SK-N-SH (cell line): ENCODE measurements at regions not wholly inside any gene's neighbourhood (a gene's known extent, or its start where the extent isn't known, plus 50 kb on each side); places are given as distances from the start of the nearest gene placed in this dataset.

Experiments
- CTCF ChIA-PET: fragments of 300-600, 350-600 bp; formaldehyde crosslinking; extraction: SDS; loops from one replicate; lab custom pipeline; 2021; lab: Yijun Ruan, JAX
- POLR2A ChIA-PET: fragments of 350-600 bp; sonication (Branson Sonifier 250); formaldehyde crosslinking; extraction: SDS; loops from one replicate; lab custom pipeline; 2020; ENCODE audit warnings: antibody characterized with exemption, inconsistent platforms; lab: Yijun Ruan, JAX
- DNase-seq: peaks from one replicate; pipeline ENCODE4 v3.0.0; 2012
- H2AFZ ChIP-seq: fragments of 200-600 bp; sonication (generic); 2 replicates; pipeline ENCODE4 v1.8.1; 2016; ENCODE audit warnings: antibody characterized with exemption, mild to moderate bottlenecking, low read depth
- H3F3A ChIP-seq: fragments of 200-600 bp; sonication (generic); replicated peaks from 2 replicates; pipeline ENCODE3; 2016; ENCODE audit warnings: antibody characterized with exemption, mild to moderate bottlenecking; ENCODE audit not compliant: insufficient read depth
- H3K27ac ChIP-seq, 2 experiments: fragments of 200-500 bp in 1 of 2; fragments of 200-600 bp in 1 of 2; sonication (Bioruptor generic) in 1 of 2; sonication (generic), shearing (Covaris generic) in 1 of 2; 2 replicates each; pipeline versions ENCODE4 v1.5.1 to v1.6.1; 2014 to 2016; ENCODE audit warnings: low read depth in 2 of 2, inconsistent platforms in 1 of 2, low read length in 1 of 2, mild to moderate bottlenecking in 1 of 2, mixed read lengths in 1 of 2
- H3K27me3 ChIP-seq: fragments of 200-600 bp; sonication (generic), shearing (Covaris generic); 2 replicates; pipeline ENCODE4 v1.6.1; 2016; ENCODE audit warnings: mixed run types; ENCODE audit not compliant: insufficient read depth
- H3K36me3 ChIP-seq, 2 experiments: fragments of 200-500 bp in 1 of 2; fragments of 200-600 bp in 1 of 2; sonication (Bioruptor generic) in 1 of 2; sonication (generic) in 1 of 2; replicated peaks in 1 of 2; 2 replicates each; pipeline versions ENCODE3 to v1.5.1; 2014 to 2016; ENCODE audit warnings: low read length in 1 of 2, mild to moderate bottlenecking in 1 of 2; ENCODE audit not compliant: insufficient read depth in 2 of 2, control insufficient read depth in 1 of 2
- H3K4me1 ChIP-seq, 2 experiments: fragments of 200-500 bp in 1 of 2; fragments of 200-600 bp in 1 of 2; sonication (Bioruptor generic) in 1 of 2; sonication (generic), shearing (Covaris generic) in 1 of 2; 2 replicates each; pipeline versions ENCODE4 v1.5.1 to v1.6.1; 2014 to 2016; ENCODE audit warnings: low read depth in 1 of 2, low read length in 1 of 2, mixed run types in 1 of 2; ENCODE audit not compliant: insufficient read depth in 2 of 2, control insufficient read depth in 1 of 2
- H3K4me2 ChIP-seq: fragments of 200-600 bp; sonication (generic), shearing (Covaris generic); 2 replicates; pipeline ENCODE4 v1.6.1; 2017; ENCODE audit warnings: mixed run types
- H3K4me3 ChIP-seq, 2 experiments: fragments of 200-500 bp in 1 of 2; fragments of 200-600 bp in 1 of 2; sonication (Bioruptor generic) in 1 of 2; sonication (generic), shearing (Covaris generic) in 1 of 2; 2 replicates each; pipeline versions ENCODE4 v1.5.1 to v1.8.1; 2014 to 2016; ENCODE audit warnings: low read depth in 2 of 2, inconsistent platforms in 1 of 2, low read length in 1 of 2, mild to moderate bottlenecking in 1 of 2, mixed read lengths in 1 of 2, moderate library complexity in 1 of 2
- H3K79me2 ChIP-seq: fragments of 200-600 bp; sonication (generic); 2 replicates; pipeline ENCODE4 v1.8.1; 2017; ENCODE audit warnings: mild to moderate bottlenecking; ENCODE audit not compliant: insufficient read depth
- H3K9ac ChIP-seq: fragments of 200-600 bp; sonication (generic); 2 replicates; pipeline ENCODE4 v1.6.1; 2017; ENCODE audit warnings: mixed run types
- H3K9me2 ChIP-seq: fragments of 200-600 bp; sonication (generic); 2 replicates; pipeline ENCODE4 v1.6.1; 2017; ENCODE audit warnings: mixed run types
- H3K9me3 ChIP-seq: fragments of 200-600 bp; sonication (generic); 2 replicates; pipeline ENCODE4 v1.6.1; 2017; ENCODE audit warnings: mixed run types, mild to moderate bottlenecking, moderate library complexity
- H4K20me1 ChIP-seq: fragments of 200-600 bp; sonication (generic); 2 replicates; pipeline ENCODE4 v1.6.1; 2017; ENCODE audit warnings: mild to moderate bottlenecking, mixed run types; ENCODE audit not compliant: insufficient read depth
- CTCF ChIP-seq: fragments of 200-600 bp; sonication (generic); IDR thresholded peaks from 2 replicates; pipeline ENCODE4 v1.6.1; 2017; ENCODE audit warnings: antibody characterized with exemption, mild to moderate bottlenecking, moderate library complexity
- ELF1 ChIP-seq: IDR thresholded peaks from 2 replicates; pipeline ENCODE4 v1.4.0; 2012
- EP300 ChIP-seq, 2 experiments: IDR thresholded peaks; 2 replicates each; pipeline versions ENCODE4 v1.4.0 to v1.6.1; 2012; ENCODE audit warnings: borderline replicate concordance in 1 of 2, low read depth in 1 of 2, low read length in 1 of 2
- FOXJ3 ChIP-seq: sonication (generic); formaldehyde crosslinking; IDR thresholded peaks from 2 replicates; pipeline ENCODE4 v1.5.1; 2020; ENCODE audit warnings: mild to moderate bottlenecking, missing genetic modification reagents
- GABPA ChIP-seq: IDR thresholded peaks from 2 replicates; pipeline ENCODE4 v1.4.0; 2012; ENCODE audit warnings: low read depth, mild to moderate bottlenecking
- GATA2 ChIP-seq: sonication (generic); formaldehyde crosslinking; IDR thresholded peaks from 2 replicates; pipeline ENCODE4 v1.5.0; 2020; ENCODE audit warnings: mild to moderate bottlenecking, missing genetic modification reagents
- MEF2A ChIP-seq: IDR thresholded peaks from 2 replicates; pipeline ENCODE4 v1.4.0; 2012; ENCODE audit warnings: low read depth, borderline replicate concordance
- MXI1 ChIP-seq: IDR thresholded peaks from 2 replicates; pipeline ENCODE4 v1.6.1; 2012; ENCODE audit warnings: mild to moderate bottlenecking, low read depth, low read length, improper control_type of control experiment
- NRF1 ChIP-seq: IDR thresholded peaks from 2 replicates; pipeline ENCODE4 v1.6.1; 2012; ENCODE audit warnings: low read depth, mild to moderate bottlenecking, low read length
- RFX5 ChIP-seq: IDR thresholded peaks from 2 replicates; pipeline ENCODE4 v1.6.1; 2012; ENCODE audit warnings: mild to moderate bottlenecking, improper control_type of control experiment, low read length
- TAF1 ChIP-seq: IDR thresholded peaks from 2 replicates; pipeline ENCODE4 v1.6.1; 2012; ENCODE audit warnings: low read depth, mild to moderate bottlenecking, low read length, moderate library complexity, borderline replicate concordance
- TEAD4 ChIP-seq: IDR thresholded peaks from 2 replicates; pipeline ENCODE4 v1.4.0; 2012; ENCODE audit warnings: mild to moderate bottlenecking, borderline replicate concordance; ENCODE audit not compliant: insufficient read depth
- YY1 ChIP-seq: IDR thresholded peaks from 2 replicates; pipeline ENCODE4 v1.4.0; 2012; ENCODE audit warnings: low read depth, mild to moderate bottlenecking
- WGBS: methylation state at CpG from one replicate; pipeline ENCODE4 v1.1.6; 2017; ENCODE audit warnings: low lambda C conversion rate; 5-methylcytosine and 5-hydroxymethylcytosine counted together
- TF ChIP-seq, protein P1 (sequence below): fragments of 150-350 bp; IDR thresholded peaks from 2 replicates; pipeline ENCODE4 v1.6.1; 2017; ENCODE audit warnings: antibody characterized with exemption, low read length, low read depth, borderline replicate concordance
- TF ChIP-seq, protein P2 (sequence below): IDR thresholded peaks from 2 replicates; pipeline ENCODE4 v1.4.0; 2012; ENCODE audit warnings: low read depth, borderline replicate concordance
- TF ChIP-seq, protein P3 (sequence below): IDR thresholded peaks from 2 replicates; pipeline ENCODE4 v1.4.0; 2012; ENCODE audit warnings: low read depth, borderline replicate concordance
- TF ChIP-seq, protein P4 (sequence below): fragments of 150-350 bp; IDR thresholded peaks from 2 replicates; pipeline ENCODE4 v1.6.1; 2016; ENCODE audit warnings: mild to moderate bottlenecking, low read depth, low read length

GRCh38 chr14:28701733-28702132 is 64.9 kb upstream of the FOXG1 start:
- TF ChIP-seq MEF2A (no peak), NRF1 (no peak), YY1 (no peak), TEAD4 (no peak), TAF1 (no peak), GABPA (no peak), EP300 (IDR thresholded peaks at IDR 0.05; ENCODE audit: borderline replicate concordance in 1 of 2, low read depth in 1 of 2, low read length in 1 of 2) (no peak), MXI1 (no peak), ELF1 (no peak), FOXJ3 (no peak), RFX5 (no peak), CTCF (no peak), GATA2 (CRISPR knock-in tag) (no peak)
- TF ChIP-seq, protein P1, sequence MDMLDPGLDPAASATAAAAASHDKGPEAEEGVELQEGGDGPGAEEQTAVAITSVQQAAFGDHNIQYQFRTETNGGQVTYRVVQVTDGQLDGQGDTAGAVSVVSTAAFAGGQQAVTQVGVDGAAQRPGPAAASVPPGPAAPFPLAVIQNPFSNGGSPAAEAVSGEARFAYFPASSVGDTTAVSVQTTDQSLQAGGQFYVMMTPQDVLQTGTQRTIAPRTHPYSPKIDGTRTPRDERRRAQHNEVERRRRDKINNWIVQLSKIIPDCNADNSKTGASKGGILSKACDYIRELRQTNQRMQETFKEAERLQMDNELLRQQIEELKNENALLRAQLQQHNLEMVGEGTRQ = no peak
- TF ChIP-seq, protein P2, sequence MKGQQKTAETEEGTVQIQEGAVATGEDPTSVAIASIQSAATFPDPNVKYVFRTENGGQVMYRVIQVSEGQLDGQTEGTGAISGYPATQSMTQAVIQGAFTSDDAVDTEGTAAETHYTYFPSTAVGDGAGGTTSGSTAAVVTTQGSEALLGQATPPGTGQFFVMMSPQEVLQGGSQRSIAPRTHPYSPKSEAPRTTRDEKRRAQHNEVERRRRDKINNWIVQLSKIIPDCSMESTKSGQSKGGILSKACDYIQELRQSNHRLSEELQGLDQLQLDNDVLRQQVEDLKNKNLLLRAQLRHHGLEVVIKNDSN = no peak
- TF ChIP-seq, protein P3, sequence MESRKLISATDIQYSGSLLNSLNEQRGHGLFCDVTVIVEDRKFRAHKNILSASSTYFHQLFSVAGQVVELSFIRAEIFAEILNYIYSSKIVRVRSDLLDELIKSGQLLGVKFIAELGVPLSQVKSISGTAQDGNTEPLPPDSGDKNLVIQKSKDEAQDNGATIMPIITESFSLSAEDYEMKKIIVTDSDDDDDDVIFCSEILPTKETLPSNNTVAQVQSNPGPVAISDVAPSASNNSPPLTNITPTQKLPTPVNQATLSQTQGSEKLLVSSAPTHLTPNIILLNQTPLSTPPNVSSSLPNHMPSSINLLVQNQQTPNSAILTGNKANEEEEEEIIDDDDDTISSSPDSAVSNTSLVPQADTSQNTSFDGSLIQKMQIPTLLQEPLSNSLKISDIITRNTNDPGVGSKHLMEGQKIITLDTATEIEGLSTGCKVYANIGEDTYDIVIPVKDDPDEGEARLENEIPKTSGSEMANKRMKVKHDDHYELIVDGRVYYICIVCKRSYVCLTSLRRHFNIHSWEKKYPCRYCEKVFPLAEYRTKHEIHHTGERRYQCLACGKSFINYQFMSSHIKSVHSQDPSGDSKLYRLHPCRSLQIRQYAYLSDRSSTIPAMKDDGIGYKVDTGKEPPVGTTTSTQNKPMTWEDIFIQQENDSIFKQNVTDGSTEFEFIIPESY = no peak
- TF ChIP-seq, protein P4, sequence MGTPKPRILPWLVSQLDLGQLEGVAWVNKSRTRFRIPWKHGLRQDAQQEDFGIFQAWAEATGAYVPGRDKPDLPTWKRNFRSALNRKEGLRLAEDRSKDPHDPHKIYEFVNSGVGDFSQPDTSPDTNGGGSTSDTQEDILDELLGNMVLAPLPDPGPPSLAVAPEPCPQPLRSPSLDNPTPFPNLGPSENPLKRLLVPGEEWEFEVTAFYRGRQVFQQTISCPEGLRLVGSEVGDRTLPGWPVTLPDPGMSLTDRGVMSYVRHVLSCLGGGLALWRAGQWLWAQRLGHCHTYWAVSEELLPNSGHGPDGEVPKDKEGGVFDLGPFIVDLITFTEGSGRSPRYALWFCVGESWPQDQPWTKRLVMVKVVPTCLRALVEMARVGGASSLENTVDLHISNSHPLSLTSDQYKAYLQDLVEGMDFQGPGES = no peak
- Histone ChIP-seq H3K9ac (no peak overlapping the region), H2AFZ (no peak overlapping the region), H3K27ac (no peak overlapping the region), H3K4me1 (no peaks in the 10 kb centered on the region), H4K20me1 (no peaks in the 10 kb centered on the region), H3K4me2 (no peak overlapping the region), H3K9me2 (no peaks in the 10 kb centered on the region), H3K27me3 (no peaks in the 10 kb centered on the region; the same call in 1 of the 2 replicates), H3K36me3 (no peaks in the 10 kb centered on the region), H3F3A (no peaks in the 10 kb centered on the region), H3K9me3 (no peaks in the 10 kb centered on the region), H3K4me3 (no peak overlapping the region), H3K79me2 (no peaks in the 10 kb centered on the region)
- 7% methylated on average over 2 of the region's 2 CpGs for WGBS
- no peak for DNase-seq
- POLR2A ChIA-PET = no interaction called here
- CTCF ChIA-PET = interaction anchor here (0.6 kb wide), 1 partner anchor 8 kb away, joined by 3 read pairs; no protein-coding TSS in a partner anchor
